ENCODE measurements at regions not wholly inside any gene's neighbourhood (a gene's known extent, or its start where the extent isn't known, plus 50 kb on each side); places are given as distances from the start of the nearest gene placed in this dataset.

DNA sequence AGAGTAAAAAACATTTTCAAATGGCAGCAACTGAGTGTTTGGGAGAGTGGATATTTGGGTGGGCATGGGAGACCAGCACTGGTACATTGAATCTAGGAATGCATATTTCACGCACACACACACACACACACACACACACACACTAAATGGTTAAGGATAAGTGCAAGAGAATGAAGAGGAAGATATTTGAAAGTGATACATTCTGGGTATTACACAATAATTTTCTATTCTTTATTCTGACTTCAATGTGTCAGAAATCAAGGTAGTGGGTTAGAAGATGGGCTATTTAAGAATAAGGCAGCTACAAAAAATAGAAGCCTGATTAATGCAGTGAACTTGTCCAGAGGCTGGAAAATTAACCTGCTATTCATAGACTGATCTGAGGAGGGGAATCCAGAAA, 577.0 kb downstream of the TMEM182 start:
- H3K27ac ChIP-seq: no peak overlapping the region
- 67 to 87% (median 82%) methylated on average over 1 of the region's 1 CpG for WGBS, 5 donors
- H3K9me3 ChIP-seq: peaks cover 0 to 14% (median 0%) of the 10 kb centered on the region in 4 donors
- no peak for TF ChIP-seq POLR2AphosphoS5 (IDR thresholded peaks at IDR 0.05)
- TF ChIP-seq EP300 (IDR thresholded peaks at IDR 0.05): no peak
- TF ChIP-seq, protein P1, sequence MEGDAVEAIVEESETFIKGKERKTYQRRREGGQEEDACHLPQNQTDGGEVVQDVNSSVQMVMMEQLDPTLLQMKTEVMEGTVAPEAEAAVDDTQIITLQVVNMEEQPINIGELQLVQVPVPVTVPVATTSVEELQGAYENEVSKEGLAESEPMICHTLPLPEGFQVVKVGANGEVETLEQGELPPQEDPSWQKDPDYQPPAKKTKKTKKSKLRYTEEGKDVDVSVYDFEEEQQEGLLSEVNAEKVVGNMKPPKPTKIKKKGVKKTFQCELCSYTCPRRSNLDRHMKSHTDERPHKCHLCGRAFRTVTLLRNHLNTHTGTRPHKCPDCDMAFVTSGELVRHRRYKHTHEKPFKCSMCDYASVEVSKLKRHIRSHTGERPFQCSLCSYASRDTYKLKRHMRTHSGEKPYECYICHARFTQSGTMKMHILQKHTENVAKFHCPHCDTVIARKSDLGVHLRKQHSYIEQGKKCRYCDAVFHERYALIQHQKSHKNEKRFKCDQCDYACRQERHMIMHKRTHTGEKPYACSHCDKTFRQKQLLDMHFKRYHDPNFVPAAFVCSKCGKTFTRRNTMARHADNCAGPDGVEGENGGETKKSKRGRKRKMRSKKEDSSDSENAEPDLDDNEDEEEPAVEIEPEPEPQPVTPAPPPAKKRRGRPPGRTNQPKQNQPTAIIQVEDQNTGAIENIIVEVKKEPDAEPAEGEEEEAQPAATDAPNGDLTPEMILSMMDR (IDR thresholded peaks at IDR 0.05): no peak
- no peak for TF ChIP-seq POLR2A (IDR thresholded peaks at IDR 0.05)
- no peaks in the 10 kb centered on the region for H3K27me3 ChIP-seq
- no peak for DNase-seq
- H3K4me1 ChIP-seq: no peaks in the 10 kb centered on the region
- intact Hi-C loops (cut with DNase I; ENCODE audit: low total_unique reads): no loop called here
- no peaks in the 10 kb centered on the region for H3K36me3 ChIP-seq
- no peak overlapping the region for H3K4me3 ChIP-seq

DNA sequence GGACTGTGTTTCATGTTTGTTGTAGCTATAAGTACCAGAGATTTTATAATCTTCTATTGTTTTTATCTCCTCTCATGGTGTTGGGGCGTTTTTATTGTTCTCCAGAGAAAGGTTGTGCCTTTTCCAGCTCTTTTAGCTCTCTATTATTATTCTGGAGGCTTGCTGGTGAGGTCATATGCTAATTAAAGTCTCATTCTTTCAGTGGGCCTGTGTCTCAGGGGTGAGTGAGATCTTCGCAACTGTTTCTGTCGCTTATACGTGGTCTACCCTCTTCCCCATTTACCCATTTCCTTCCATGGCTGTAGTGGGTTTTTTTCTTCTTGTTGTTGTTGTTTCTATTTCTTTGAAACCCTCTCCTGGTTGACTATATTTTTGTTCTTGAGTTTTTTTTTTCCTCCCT, 584.9 kb downstream of the TMEM182 start:
- Histone ChIP-seq H3K4me1 (no peaks in the 10 kb centered on the region), H3K27me3 (no peaks in the 10 kb centered on the region), H3K4me3 (no peak overlapping the region), H3K36me3 (no peaks in the 10 kb centered on the region), H3K27ac (no peak overlapping the region), H3K9me3 (peaks cover 0 to 25% (median 4%) of the 10 kb centered on the region in 4 donors)
- no peak for TF ChIP-seq POLR2AphosphoS5 (IDR thresholded peaks at IDR 0.05)
- TF ChIP-seq POLR2A (IDR thresholded peaks at IDR 0.05): no peak
- TF ChIP-seq EP300 (IDR thresholded peaks at IDR 0.05): no peak
- TF ChIP-seq, protein P1 (IDR thresholded peaks at IDR 0.05): no peak
- 70 to 78% (median 71%) methylated on average over 4 of the region's 4 CpGs for WGBS, 5 donors
- DNase-seq: no peak
- intact Hi-C loops (cut with DNase I; ENCODE audit: low total_unique reads): no loop called here

DNA sequence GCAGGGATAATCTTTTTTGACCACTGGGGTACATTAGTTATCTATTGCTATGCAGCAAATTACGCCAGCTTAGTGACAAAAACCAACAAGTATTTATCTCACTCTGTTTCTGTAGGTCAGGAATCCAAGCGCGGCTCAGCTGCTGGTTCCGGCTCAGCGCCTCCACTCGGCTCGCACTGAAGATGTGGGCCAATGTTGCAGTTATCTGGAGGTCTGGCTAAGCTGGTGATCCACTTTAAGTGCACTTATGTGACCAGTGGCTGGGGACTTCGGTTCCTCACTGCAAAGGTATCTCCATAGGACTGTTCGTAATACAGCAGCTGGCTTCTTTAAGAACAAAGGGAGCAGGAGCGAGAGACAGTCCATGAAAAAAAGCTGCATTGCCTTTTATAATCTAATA, 591.9 kb downstream of the TMEM182 start:
- H3K9me3 ChIP-seq: no peaks in the 10 kb centered on the region
- no peaks in the 10 kb centered on the region for H3K36me3 ChIP-seq
- intact Hi-C loops (cut with DNase I; ENCODE audit: low total_unique reads): no loop called here
- H3K4me3 ChIP-seq: no peak overlapping the region
- TF ChIP-seq EP300 (IDR thresholded peaks at IDR 0.05) (no peak), POLR2A (IDR thresholded peaks at IDR 0.05) (no peak)
- TF ChIP-seq, protein P1 (IDR thresholded peaks at IDR 0.05): no peak
- no peaks in the 10 kb centered on the region for H3K4me1 ChIP-seq
- WGBS, 5 donors: 90 to 93% (median 91%) methylated on average over 10 of the region's 10 CpGs
- no peak for DNase-seq
- no peak overlapping the region for H3K27ac ChIP-seq
- H3K27me3 ChIP-seq: no peaks in the 10 kb centered on the region

- DNase-seq: no peak
- H3K4me3 ChIP-seq: no peak overlapping the region
- H3K27me3 ChIP-seq: no peaks in the 10 kb centered on the region
- intact Hi-C loops (cut with DNase I; ENCODE audit: low total_unique reads): no loop called here
- TF ChIP-seq POLR2AphosphoS5 (IDR thresholded peaks at IDR 0.05) (no peak), POLR2A (IDR thresholded peaks at IDR 0.05) (no peak), EP300 (IDR thresholded peaks at IDR 0.05) (no peak)
- TF ChIP-seq, protein P1 (IDR thresholded peaks at IDR 0.05): no peak
- no peaks in the 10 kb centered on the region for H3K4me1 ChIP-seq
- WGBS, 5 donors: 77 to 93% (median 86%) methylated on average over 1 of the region's 1 CpG
- H3K36me3 ChIP-seq: no peaks in the 10 kb centered on the region
- no peak overlapping the region for H3K27ac ChIP-seq
- no peaks in the 10 kb centered on the region for H3K9me3 ChIP-seq
Measured at GRCh38 chr2:103355287-103355686, 593.5 kb downstream of the TMEM182 start.
